ENCODE measurements at regions not wholly inside any gene's neighbourhood (a gene's known extent, or its start where the extent isn't known, plus 50 kb on each side); places are given as distances from the start of the nearest gene placed in this dataset.

GRCh38 chr1:90193116-90193515, 198.2 kb downstream of the ZNF326 start:
- intact Hi-C loops (cut with micrococcal nuclease): no loop called here
- no peaks in the 10 kb centered on the region for H3K27me3 ChIP-seq (ENCODE audit: control insufficient read depth, insufficient read depth, low read length)
- no peak overlapping the region for H3K27ac ChIP-seq (ENCODE audit: low read length)
- TF ChIP-seq CTCF (IDR thresholded peaks at IDR 0.05): no peak
- H3K27ac Mint-ChIP-seq: no peak overlapping the region
- no peak for ATAC-seq
- no peaks in the 10 kb centered on the region for H3K9me3 ChIP-seq (ENCODE audit: control insufficient read depth, insufficient read depth, low read length)
- DNase-seq: no peak
- no peaks in the 10 kb centered on the region for H3K36me3 Mint-ChIP-seq
- no peaks in the 10 kb centered on the region for H3K4me1 Mint-ChIP-seq
- no peaks in the 10 kb centered on the region for H3K4me1 ChIP-seq (ENCODE audit: control insufficient read depth, insufficient read depth, low read length)
- no peaks in the 10 kb centered on the region for H3K9me3 Mint-ChIP-seq
- H3K4me3 ChIP-seq (ENCODE audit: low read length): no peak overlapping the region
- H3K27me3 Mint-ChIP-seq (ENCODE audit: low read depth in 2 of 2): peaks cover 3 to 8% of the 10 kb centered on the region in 2 donors
- H3K4me3 Mint-ChIP-seq: no peak overlapping the region
- H3K36me3 ChIP-seq (ENCODE audit: control insufficient read depth, insufficient read depth, low read length): no peaks in the 10 kb centered on the region
- 94% methylated on average over 4 of the region's 6 CpGs for WGBS (ENCODE audit: insufficient coverage)

GRCh38 chr1:90192408-90192807, 197.5 kb downstream of the ZNF326 start:
- WGBS (ENCODE audit: insufficient coverage): 93% methylated on average over 2 of the region's 2 CpGs
- DNase-seq (no peak), ATAC-seq (no peak)
- Histone ChIP-seq H3K27ac (ENCODE audit: low read length) (no peak overlapping the region), H3K4me1 (ENCODE audit: control insufficient read depth, insufficient read depth, low read length) (no peaks in the 10 kb centered on the region), H3K36me3 (ENCODE audit: control insufficient read depth, insufficient read depth, low read length) (no peaks in the 10 kb centered on the region), H3K4me3 (ENCODE audit: low read length) (no peak overlapping the region), H3K9me3 (ENCODE audit: control insufficient read depth, insufficient read depth, low read length) (no peaks in the 10 kb centered on the region), H3K27me3 (ENCODE audit: control insufficient read depth, insufficient read depth, low read length) (no peaks in the 10 kb centered on the region)
- Mint-ChIP-seq H3K27ac (no peak overlapping the region), H3K27me3 (ENCODE audit: low read depth in 2 of 2) (peaks cover 3 to 7% of the 10 kb centered on the region in 2 donors), H3K36me3 (no peaks in the 10 kb centered on the region), H3K4me1 (no peaks in the 10 kb centered on the region), H3K9me3 (no peaks in the 10 kb centered on the region), H3K4me3 (no peak overlapping the region)
- intact Hi-C loops (cut with micrococcal nuclease): no loop called here
- no peak for TF ChIP-seq CTCF (IDR thresholded peaks at IDR 0.05)

- no peaks in the 10 kb centered on the region for H3K4me1 ChIP-seq (ENCODE audit: control insufficient read depth, insufficient read depth, low read length)
- no peak overlapping the region for H3K27ac ChIP-seq (ENCODE audit: low read length)
- Mint-ChIP-seq H3K36me3 (no peaks in the 10 kb centered on the region), H3K27me3 (ENCODE audit: low read depth in 2 of 2) (peaks cover 3 to 7% of the 10 kb centered on the region in 2 donors), H3K9me3 (peaks cover 0 to 2% of the 10 kb centered on the region in 2 donors), H3K4me1 (no peaks in the 10 kb centered on the region), H3K27ac (no peak overlapping the region), H3K4me3 (no peak overlapping the region)
- H3K4me3 ChIP-seq (ENCODE audit: low read length): no peak overlapping the region
- no peak for TF ChIP-seq CTCF (IDR thresholded peaks at IDR 0.05)
- ATAC-seq (no peak), DNase-seq (no peak)
- no peaks in the 10 kb centered on the region for H3K27me3 ChIP-seq (ENCODE audit: control insufficient read depth, insufficient read depth, low read length)
- H3K9me3 ChIP-seq (ENCODE audit: control insufficient read depth, insufficient read depth, low read length): no peaks in the 10 kb centered on the region
- H3K36me3 ChIP-seq (ENCODE audit: control insufficient read depth, insufficient read depth, low read length): no peaks in the 10 kb centered on the region
- intact Hi-C loops (cut with micrococcal nuclease): no loop called here
Observed at GRCh38 chr1:90190523-90190922, 195.6 kb downstream of the ZNF326 start.

- intact Hi-C loops (cut with micrococcal nuclease): no loop called here
- ATAC-seq: no peak
- no peaks in the 10 kb centered on the region for H3K36me3 ChIP-seq (ENCODE audit: control insufficient read depth, insufficient read depth, low read length)
- H3K36me3 Mint-ChIP-seq: no peaks in the 10 kb centered on the region
- H3K27me3 ChIP-seq (ENCODE audit: control insufficient read depth, insufficient read depth, low read length): no peaks in the 10 kb centered on the region
- no peak overlapping the region for H3K4me3 Mint-ChIP-seq
- no peaks in the 10 kb centered on the region for H3K4me1 ChIP-seq (ENCODE audit: control insufficient read depth, insufficient read depth, low read length)
- H3K4me1 Mint-ChIP-seq: no peaks in the 10 kb centered on the region
- H3K9me3 ChIP-seq (ENCODE audit: control insufficient read depth, insufficient read depth, low read length): no peaks in the 10 kb centered on the region
- 87% methylated on average over 4 of the region's 4 CpGs for WGBS (ENCODE audit: insufficient coverage)
- H3K4me3 ChIP-seq (ENCODE audit: low read length): no peak overlapping the region
- no peak for TF ChIP-seq CTCF (IDR thresholded peaks at IDR 0.05)
- peaks cover 0 to 2% of the 10 kb centered on the region in 2 donors for H3K9me3 Mint-ChIP-seq
- DNase-seq: no peak
- H3K27ac ChIP-seq (ENCODE audit: low read length): no peak overlapping the region
- peaks cover 3 to 7% of the 10 kb centered on the region in 2 donors for H3K27me3 Mint-ChIP-seq (ENCODE audit: low read depth in 2 of 2)
- H3K27ac Mint-ChIP-seq: no peak overlapping the region
Observed at GRCh38 chr1:90189889-90190288, 195.0 kb downstream of the ZNF326 start.

All from natural killer cell (primary cell).